NT2/D1 (cell line): ENCODE measurements at regions not wholly inside any gene's neighbourhood (a gene's known extent, or its start where the extent isn't known, plus 50 kb on each side); places are given as distances from the start of the nearest gene placed in this dataset.

Experiments
- DNase-seq: peaks from one replicate; pipeline ENCODE4 v3.0.0-alpha.2; 2011; ENCODE audit warnings: low read depth, low spot score
- H3K27me3 ChIP-seq: 2 replicates; pipeline ENCODE4 v1.6.0; 2011; ENCODE audit warnings: mild to moderate bottlenecking; ENCODE audit not compliant: insufficient read length, insufficient read depth
- H3K36me3 ChIP-seq: 2 replicates; pipeline ENCODE4 v1.6.1; 2011; ENCODE audit warnings: mild to moderate bottlenecking, low read length, mixed read lengths; ENCODE audit not compliant: insufficient read depth, insufficient read length
- H3K4me1 ChIP-seq: 2 replicates; pipeline ENCODE4 v1.5.1; 2011; ENCODE audit not compliant: insufficient read depth, insufficient read length
- H3K4me3 ChIP-seq: 2 replicates; pipeline ENCODE4 v1.5.1; 2011; ENCODE audit warnings: low read depth; ENCODE audit not compliant: insufficient read length
- H3K9ac ChIP-seq: 2 replicates; pipeline ENCODE4 v1.6.0; 2011; ENCODE audit warnings: low read depth; ENCODE audit not compliant: insufficient read length
- H3K9me3 ChIP-seq: 2 replicates; pipeline ENCODE4 v1.5.1; 2011; ENCODE audit warnings: mild to moderate bottlenecking, low read length; ENCODE audit not compliant: insufficient read depth
- SUZ12 ChIP-seq: IDR thresholded peaks from 2 replicates; pipeline ENCODE4 v1.6.1; 2011; ENCODE audit not compliant: insufficient read length, insufficient read depth; ENCODE audit errors: extremely low read depth
- YY1 ChIP-seq: IDR thresholded peaks from 2 replicates; pipeline ENCODE4 v1.6.1; 2011; ENCODE audit not compliant: insufficient read length, insufficient read depth
- ZNF274 ChIP-seq: IDR thresholded peaks from 2 replicates; pipeline ENCODE4 v1.6.1; 2011; ENCODE audit warnings: mild to moderate bottlenecking, low read depth, low read length

DNA sequence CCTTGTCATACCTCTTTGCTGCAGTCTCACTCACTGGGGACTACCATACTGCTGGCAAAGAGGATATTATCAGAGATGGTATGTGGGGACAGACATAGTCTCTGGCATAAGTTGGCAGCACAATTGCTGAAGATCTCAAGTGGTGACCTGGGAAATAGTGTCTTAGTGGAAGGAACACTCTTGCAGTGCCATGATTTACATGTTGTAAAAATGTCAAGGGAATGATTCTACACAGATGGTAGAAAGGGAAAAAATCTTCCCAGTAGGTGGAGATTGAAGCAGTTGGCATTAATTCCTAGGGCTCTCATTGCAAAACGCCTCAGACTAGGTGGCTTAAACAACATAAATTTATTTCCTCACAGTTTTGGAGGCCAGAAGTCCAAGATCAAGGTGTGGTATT lies 662.2 kb downstream of the DHX35 start:
- H3K4me1 ChIP-seq = no peaks in the 10 kb centered on the region
- H3K36me3 ChIP-seq = no peaks in the 10 kb centered on the region
- no peaks in the 10 kb centered on the region for H3K27me3 ChIP-seq
- H3K9ac ChIP-seq = no peak overlapping the region
- H3K4me3 ChIP-seq = no peak overlapping the region
- no peak for DNase-seq
- no peaks in the 10 kb centered on the region for H3K9me3 ChIP-seq
- TF ChIP-seq SUZ12 = no peak
- no peak for TF ChIP-seq ZNF274
- no peak for TF ChIP-seq YY1

DNA sequence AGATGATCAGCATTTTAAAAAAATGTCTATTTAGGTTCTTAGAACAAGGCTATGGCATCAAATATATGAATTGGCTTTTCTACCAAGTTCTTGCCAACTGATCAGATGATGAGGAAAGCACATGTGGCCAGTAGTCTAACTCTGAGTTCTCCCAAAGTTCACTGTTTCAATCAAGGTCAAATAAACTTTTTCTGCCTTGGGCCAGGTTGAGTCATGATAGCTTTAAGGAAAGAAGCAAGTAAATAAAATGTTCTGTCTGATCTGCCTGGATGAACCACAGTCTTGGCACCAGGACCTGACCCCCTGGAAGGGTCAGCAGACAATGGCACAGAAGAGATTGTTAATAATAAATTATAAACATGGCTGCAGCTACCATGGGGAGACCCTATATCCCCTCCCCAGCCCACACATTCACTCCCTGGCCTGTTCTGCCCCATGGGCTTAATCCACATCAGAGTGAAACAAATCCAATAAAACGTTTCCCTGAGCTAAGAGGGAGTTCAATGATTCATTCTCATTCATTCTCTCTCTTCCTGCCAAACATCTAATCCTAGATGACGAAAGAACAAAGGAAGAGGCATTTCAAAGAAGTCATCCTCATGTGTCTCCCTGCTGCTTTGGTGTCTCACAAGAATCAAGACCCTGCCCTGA lies 661.6 kb downstream of the DHX35 start:
- Histone ChIP-seq H3K36me3 (no peaks in the 10 kb centered on the region), H3K9me3 (no peaks in the 10 kb centered on the region), H3K4me1 (no peaks in the 10 kb centered on the region), H3K4me3 (no peak overlapping the region), H3K27me3 (no peaks in the 10 kb centered on the region), H3K9ac (no peak overlapping the region)
- TF ChIP-seq ZNF274 (no peak), YY1 (no peak), SUZ12 (no peak)
- peak; percentile 9 for DNase-seq

DNA sequence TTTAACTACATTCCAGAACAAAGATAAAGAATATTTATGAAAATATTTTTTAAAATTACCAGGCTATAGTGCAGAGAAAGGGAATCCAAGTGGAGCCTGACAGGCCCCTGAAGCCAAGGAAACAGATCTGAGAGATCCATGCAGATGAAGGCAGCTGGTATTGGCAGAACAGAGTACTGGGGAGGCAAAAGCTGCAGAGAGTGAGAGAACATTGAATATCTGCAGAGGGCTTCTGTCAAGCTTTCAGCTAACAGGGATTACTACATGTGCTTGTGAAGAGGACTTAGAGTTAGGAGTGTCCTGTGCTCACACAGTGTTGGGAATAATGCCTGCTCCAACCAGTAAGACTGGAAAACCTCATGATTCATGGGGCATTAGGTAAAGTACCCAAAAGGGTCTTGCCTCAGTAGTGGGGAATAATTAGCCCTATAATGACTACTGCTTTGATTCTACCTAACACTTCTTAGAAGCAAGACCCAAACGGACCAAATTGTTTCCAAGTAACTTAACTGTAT lies 657.2 kb downstream of the DHX35 start:
- H3K9ac ChIP-seq = no peak overlapping the region
- H3K36me3 ChIP-seq = no peaks in the 10 kb centered on the region
- no peak for TF ChIP-seq ZNF274
- TF ChIP-seq YY1 = no peak
- TF ChIP-seq SUZ12 = no peak
- H3K4me1 ChIP-seq = no peaks in the 10 kb centered on the region
- DNase-seq = no peak
- H3K27me3 ChIP-seq = no peaks in the 10 kb centered on the region
- no peaks in the 10 kb centered on the region for H3K9me3 ChIP-seq
- H3K4me3 ChIP-seq = no peak overlapping the region

DNA sequence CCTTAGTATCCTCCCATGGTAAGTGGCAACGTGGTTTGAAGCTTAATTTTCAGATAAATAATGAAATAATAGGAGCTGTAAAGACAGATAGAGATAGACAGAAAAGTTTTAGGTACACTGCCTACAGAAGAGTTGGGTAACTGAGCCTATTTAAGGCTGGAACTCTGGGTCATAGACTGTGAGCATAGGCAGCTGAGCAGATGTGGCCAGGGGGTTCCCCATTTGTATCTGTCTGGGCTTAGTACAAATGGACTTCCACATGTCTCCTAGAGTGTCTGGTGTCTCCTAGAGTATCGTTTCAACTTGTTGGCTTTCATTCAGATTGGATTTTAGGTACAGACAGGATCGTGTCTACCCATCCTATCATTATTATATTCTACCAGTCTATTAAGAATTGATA lies 649.8 kb downstream of the DHX35 start:
- TF ChIP-seq SUZ12 (no peak), YY1 (no peak), ZNF274 (no peak)
- no peak overlapping the region for H3K9ac ChIP-seq

DNA sequence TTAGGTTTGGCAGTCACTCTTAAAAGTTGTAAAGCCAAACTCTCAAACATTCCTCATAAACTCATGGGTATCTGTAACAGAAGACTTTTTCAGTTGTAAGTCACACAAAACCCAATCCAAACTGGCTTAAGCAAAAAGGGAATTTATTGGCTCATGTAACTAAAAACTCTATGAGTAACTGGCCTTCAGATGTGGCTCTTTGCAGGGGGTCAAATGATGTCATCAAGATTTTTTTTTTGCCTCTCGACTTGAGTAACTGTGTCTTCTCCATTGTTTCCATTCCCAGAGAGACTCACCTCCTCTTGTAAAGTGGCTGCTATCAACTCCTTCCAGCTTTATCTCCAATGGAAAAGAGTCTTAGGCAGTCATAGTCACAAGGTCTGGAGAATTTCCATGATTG lies 645.0 kb downstream of the DHX35 start:
- DNase-seq = no peak
- Histone ChIP-seq H3K9ac (no peak overlapping the region), H3K9me3 (no peaks in the 10 kb centered on the region), H3K4me3 (no peak overlapping the region), H3K36me3 (no peaks in the 10 kb centered on the region), H3K4me1 (no peaks in the 10 kb centered on the region), H3K27me3 (no peaks in the 10 kb centered on the region)
- no peak for TF ChIP-seq YY1

More for the DNA sequence above, 649.8 kb downstream of the DHX35 start:
- Histone ChIP-seq H3K4me3 (no peak overlapping the region), H3K36me3 (no peaks in the 10 kb centered on the region), H3K9me3 (no peaks in the 10 kb centered on the region), H3K4me1 (no peaks in the 10 kb centered on the region), H3K27me3 (no peaks in the 10 kb centered on the region)
- DNase-seq = no peak

DNA sequence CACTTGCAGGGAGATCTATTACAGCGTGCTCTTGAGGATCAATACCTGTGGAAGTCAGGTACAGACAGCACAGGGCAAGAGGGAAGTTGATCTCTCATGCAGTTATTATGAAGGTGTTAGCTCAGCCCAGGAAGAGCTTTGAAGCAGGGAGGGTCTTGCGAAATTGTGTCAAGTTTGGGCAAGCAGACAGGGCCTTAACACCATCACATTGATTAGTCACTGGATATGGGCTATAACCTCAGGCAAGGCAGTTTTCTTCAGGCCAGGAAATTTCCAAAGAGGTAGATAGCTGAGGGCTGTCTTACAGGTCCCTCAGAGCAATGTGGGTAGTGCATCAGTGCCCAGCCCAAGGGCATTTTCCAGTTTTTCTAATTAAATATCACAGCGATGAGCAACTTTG lies 643.8 kb downstream of the DHX35 start:
- no peaks in the 10 kb centered on the region for H3K27me3 ChIP-seq
- no peak for DNase-seq
- no peaks in the 10 kb centered on the region for H3K36me3 ChIP-seq
- H3K4me3 ChIP-seq = no peak overlapping the region
- H3K9me3 ChIP-seq = no peaks in the 10 kb centered on the region
- no peak for TF ChIP-seq YY1
- TF ChIP-seq SUZ12 = no peak
- TF ChIP-seq ZNF274 = no peak
- no peak overlapping the region for H3K9ac ChIP-seq
- no peaks in the 10 kb centered on the region for H3K4me1 ChIP-seq

DNA sequence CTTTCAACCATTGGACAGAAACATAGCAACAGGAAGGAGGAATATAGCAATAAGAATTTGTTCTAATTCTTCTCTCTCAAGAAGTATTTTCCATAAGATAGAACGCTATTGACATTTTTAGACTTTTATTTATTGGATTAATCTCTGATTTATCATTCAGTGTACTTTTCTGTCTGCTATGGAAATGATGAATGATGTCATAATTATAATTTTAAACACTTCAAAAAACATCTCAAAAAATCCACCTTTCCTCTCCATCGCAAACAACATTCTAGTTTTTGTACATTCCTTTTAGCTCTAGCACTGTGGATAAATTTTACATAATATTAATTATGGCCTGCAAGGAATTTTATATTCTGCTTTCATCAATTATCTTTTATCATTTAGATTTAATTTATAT lies 643.2 kb downstream of the DHX35 start:
- Histone ChIP-seq H3K4me1 (no peaks in the 10 kb centered on the region), H3K4me3 (no peak overlapping the region), H3K36me3 (no peaks in the 10 kb centered on the region), H3K9ac (no peak overlapping the region), H3K9me3 (no peaks in the 10 kb centered on the region), H3K27me3 (no peaks in the 10 kb centered on the region)
- TF ChIP-seq ZNF274 = no peak
- TF ChIP-seq SUZ12 = no peak
- TF ChIP-seq YY1 = no peak
- DNase-seq = no peak
